Mucosa of descending colon (tissue), 3 donors: ENCODE measurements at regions not wholly inside any gene's neighbourhood (a gene's known extent, or its start where the extent isn't known, plus 50 kb on each side); places are given as distances from the start of the nearest gene placed in this dataset.

ENCODE experiments used
- ATAC-seq: fragments of 200-7000 bp; cut with Tn5 transposase; one replicate; pipeline ENCODE4 v1.9.1; 2020; ENCODE audit warnings: mild to moderate bottlenecking, moderate library complexity
- DNase-seq, 3 donors: peaks; one replicate each; pipeline ENCODE4 v3.0.0-alpha.2; 2020
- H3K36me3 ChIP-seq: fragments of 200-600 bp; one replicate; pipeline ENCODE4 v1.8.0; 2021; ENCODE audit warnings: low read depth, mild to moderate bottlenecking
- H3K4me1 ChIP-seq: fragments of 200-600 bp; one replicate; pipeline ENCODE4 v1.8.0; 2021; ENCODE audit warnings: low read depth, mild to moderate bottlenecking
- H3K4me3 ChIP-seq: fragments of 200-600 bp; one replicate; pipeline ENCODE4 v1.8.0; 2021; ENCODE audit warnings: mild to moderate bottlenecking
- H3K9me3 ChIP-seq: fragments of 200-600 bp; one replicate; pipeline ENCODE4 v1.8.0; 2021; ENCODE audit warnings: mild to moderate bottlenecking
- intact Hi-C, 2 donors: fragments of 100-400 bp; cut with DNase I in 1 of 2; cut with micrococcal nuclease in 1 of 2; formaldehyde crosslinking; loops; one replicate each; pipeline versions ENCODE4 v1.11.0 to v1.11.1; 2022; cut with DNase I, micrococcal nuclease
- TF ChIP-seq, protein P1 (sequence below): fragments of 200-600 bp; IDR thresholded peaks from one replicate; pipeline ENCODE4 v1.8.0; 2022; ENCODE audit warnings: antibody characterized with exemption, mild to moderate bottlenecking
- donor health status: DM: no; HTN: no; CAD: no; lungs with moderate emphysema.
- donor health status: DM: no; HTN: no; CAD: no.
- donor health status: DM: no; HTN: yes; CAD: no.

DNA sequence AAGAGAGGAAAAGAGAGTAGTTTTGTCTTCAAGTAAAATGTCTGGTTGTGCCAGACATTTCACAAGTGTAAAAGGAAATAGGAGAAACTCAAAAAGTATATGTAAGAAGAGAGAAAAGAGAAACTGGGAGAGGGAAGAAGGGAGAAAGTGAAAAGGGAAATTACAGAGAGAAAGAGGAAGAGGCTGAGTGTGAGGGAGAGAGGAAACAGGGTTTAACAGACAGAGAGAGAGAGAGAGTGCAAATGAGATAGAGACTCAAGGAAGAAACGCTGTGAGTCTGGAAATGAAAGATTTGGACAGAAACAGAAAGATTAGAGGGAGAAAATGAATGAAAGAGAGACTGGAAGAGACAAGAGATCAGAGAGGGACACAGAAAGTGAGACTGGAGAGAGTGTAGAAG is 806.2 kb downstream of the PLA2G4A start:
- TF ChIP-seq, protein P1, sequence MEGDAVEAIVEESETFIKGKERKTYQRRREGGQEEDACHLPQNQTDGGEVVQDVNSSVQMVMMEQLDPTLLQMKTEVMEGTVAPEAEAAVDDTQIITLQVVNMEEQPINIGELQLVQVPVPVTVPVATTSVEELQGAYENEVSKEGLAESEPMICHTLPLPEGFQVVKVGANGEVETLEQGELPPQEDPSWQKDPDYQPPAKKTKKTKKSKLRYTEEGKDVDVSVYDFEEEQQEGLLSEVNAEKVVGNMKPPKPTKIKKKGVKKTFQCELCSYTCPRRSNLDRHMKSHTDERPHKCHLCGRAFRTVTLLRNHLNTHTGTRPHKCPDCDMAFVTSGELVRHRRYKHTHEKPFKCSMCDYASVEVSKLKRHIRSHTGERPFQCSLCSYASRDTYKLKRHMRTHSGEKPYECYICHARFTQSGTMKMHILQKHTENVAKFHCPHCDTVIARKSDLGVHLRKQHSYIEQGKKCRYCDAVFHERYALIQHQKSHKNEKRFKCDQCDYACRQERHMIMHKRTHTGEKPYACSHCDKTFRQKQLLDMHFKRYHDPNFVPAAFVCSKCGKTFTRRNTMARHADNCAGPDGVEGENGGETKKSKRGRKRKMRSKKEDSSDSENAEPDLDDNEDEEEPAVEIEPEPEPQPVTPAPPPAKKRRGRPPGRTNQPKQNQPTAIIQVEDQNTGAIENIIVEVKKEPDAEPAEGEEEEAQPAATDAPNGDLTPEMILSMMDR = no peak
- no peaks in the 10 kb centered on the region for H3K4me1 ChIP-seq
- no peaks in the 10 kb centered on the region for H3K36me3 ChIP-seq
- intact Hi-C loops = no loop called here
- DNase-seq (no peak), ATAC-seq (no peak)
- H3K4me3 ChIP-seq = no peak overlapping the region
- peaks cover 23% of the 10 kb centered on the region for H3K9me3 ChIP-seq

DNA sequence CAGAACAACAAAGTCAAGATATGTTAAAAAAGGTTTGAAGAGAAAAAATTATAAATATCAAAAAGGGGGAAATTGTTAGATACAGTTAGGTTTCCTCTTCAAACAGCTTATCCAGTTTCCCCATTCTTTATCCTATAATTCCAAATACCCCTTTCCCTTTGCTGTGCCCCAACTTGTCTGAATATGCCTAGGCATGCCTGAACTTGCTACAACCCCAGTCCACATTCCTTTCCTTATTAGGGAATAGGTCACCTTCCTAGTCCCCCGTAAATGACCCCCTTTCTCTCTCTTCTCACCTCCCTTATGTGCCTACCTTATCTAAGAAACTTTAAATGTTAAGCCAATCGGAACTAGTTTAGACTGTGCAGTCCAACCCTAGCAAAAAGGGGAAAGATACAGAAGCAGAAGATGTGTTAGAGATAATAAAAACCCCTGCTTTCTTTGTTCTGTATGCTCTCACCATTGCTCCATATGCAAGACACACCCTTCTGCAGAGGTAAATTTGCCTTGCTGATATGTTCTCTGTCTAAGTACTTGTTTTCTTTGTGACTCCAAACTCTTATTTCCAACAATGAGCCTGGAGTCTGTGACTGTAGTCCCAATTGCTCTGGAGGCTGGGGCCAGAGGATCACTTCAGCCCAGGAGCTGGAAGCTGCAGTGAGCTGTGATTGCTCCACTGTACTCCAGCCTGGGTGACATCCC is 810.1 kb downstream of the PLA2G4A start:
- ATAC-seq = no peak
- H3K4me3 ChIP-seq = no peak overlapping the region
- intact Hi-C loops = no loop called here
- no peak for DNase-seq
- peaks cover 22% of the 10 kb centered on the region for H3K9me3 ChIP-seq
- H3K36me3 ChIP-seq = no peaks in the 10 kb centered on the region
- no peaks in the 10 kb centered on the region for H3K4me1 ChIP-seq
- TF ChIP-seq, protein P1 = no peak

DNA sequence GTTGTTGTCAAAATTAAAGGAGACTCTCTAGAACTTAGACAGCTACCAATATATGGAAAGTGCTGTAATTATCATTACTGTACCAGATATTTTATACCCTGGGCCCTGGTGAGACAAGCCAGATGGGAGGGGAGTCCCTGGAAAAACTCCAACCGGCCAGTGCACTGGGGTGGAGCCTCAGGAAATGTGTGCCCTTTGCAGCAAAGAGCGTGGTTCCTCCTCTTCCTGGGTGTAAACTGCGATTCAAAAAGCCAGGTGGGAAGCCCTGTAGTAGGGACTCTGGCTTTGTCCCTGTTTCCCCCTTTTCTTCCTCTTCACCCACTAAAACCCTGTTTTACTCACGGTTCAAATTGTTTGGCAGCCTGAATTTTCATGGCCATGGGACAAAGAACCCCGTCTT is 812.3 kb downstream of the PLA2G4A start:
- Histone ChIP-seq H3K36me3 (no peaks in the 10 kb centered on the region), H3K4me3 (no peak overlapping the region), H3K4me1 (no peaks in the 10 kb centered on the region), H3K9me3 (peaks cover 25% of the 10 kb centered on the region)
- TF ChIP-seq, protein P1 = no peak
- DNase-seq (no peak), ATAC-seq (no peak)
- intact Hi-C loops = no loop called here

DNA sequence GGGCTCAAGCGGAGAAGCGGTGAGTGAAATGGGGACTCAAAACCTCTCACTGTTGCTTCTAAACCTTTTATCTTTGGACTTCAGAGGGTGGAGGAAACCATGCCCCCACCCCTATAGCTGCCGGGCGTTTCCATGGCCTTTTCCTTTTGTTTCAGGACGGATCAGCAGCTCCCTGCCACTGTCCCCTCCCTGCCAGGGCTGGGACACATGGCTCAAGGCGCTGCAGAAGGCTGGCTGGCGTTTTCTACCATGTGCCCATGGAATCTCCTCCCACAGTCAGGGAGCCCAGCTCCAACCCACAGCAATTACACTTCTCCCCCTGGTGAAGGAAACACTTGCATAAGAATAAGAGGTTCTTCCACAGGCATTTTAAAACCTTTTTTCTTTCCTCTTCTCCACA is 812.7 kb downstream of the PLA2G4A start:
- intact Hi-C loops = no loop called here

DNA sequence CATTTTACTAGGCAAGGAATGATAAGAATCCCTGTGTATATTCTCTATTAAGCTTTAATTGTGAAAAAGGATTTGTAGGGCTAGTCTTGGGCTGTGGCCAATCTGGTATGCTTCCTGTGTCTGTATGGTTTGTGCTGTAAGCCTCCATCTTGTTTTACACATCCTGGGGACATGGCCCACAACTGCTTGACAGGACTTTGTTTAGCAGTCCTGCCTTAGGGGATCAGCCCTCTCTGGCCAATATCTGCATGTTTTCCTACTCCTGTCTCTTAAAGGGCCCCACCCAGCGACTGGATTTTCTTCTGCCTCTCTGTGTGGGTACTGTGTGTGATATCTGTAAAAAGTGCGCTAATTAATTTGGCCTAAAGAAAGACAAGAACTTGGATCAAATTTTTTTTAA is 813.2 kb downstream of the PLA2G4A start:
- H3K9me3 ChIP-seq = peaks cover 28% of the 10 kb centered on the region
- TF ChIP-seq, protein P1 = no peak
- H3K4me1 ChIP-seq = no peaks in the 10 kb centered on the region
- DNase-seq (no peak), ATAC-seq (no peak)
- intact Hi-C loops = no loop called here
- no peak overlapping the region for H3K4me3 ChIP-seq
- no peaks in the 10 kb centered on the region for H3K36me3 ChIP-seq

More for the DNA sequence above, 812.7 kb downstream of the PLA2G4A start:
- no peaks in the 10 kb centered on the region for H3K36me3 ChIP-seq
- no peaks in the 10 kb centered on the region for H3K4me1 ChIP-seq
- no peak for DNase-seq
- no peak for ATAC-seq
- H3K4me3 ChIP-seq = no peak overlapping the region
- TF ChIP-seq, protein P1 = no peak
- H3K9me3 ChIP-seq = peaks cover 28% of the 10 kb centered on the region

DNA sequence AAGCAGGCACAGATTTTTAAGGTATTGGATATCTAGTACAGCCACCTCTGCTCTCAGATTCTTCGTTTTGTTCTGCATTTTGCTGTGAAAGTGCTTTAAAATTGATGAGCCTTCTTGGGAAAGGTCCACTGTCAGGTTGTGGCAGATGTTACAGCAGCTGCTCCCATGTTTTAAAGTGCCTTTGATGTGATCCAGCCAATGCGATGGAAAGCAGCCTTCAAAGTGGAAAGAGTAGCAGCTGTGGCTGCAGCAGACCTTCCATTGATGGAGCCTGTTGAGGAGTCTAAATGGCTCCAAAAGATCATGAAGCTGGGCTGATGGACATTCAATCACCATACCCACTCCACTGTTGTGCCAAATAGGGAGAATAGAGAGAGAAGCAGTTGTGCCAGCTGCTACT is 816.9 kb downstream of the PLA2G4A start:
- intact Hi-C loops = no loop called here
- Histone ChIP-seq H3K4me1 (no peaks in the 10 kb centered on the region), H3K4me3 (no peak overlapping the region), H3K36me3 (no peaks in the 10 kb centered on the region), H3K9me3 (peaks cover 21% of the 10 kb centered on the region)
- DNase-seq = no peak
- TF ChIP-seq, protein P1 = no peak
- no peak for ATAC-seq
